Gastroesophageal sphincter (tissue), 3 donors: ENCODE measurements at regions not wholly inside any gene's neighbourhood (a gene's known extent, or its start where the extent isn't known, plus 50 kb on each side); places are given as distances from the start of the nearest gene placed in this dataset.

Experiments
- POLR2A ChIP-seq, 2 donors: fragments of 450-650 bp; IDR thresholded peaks; one replicate each; pipeline ENCODE4 v1.6.1; 2017; ENCODE audit warnings: antibody characterized with exemption in 2 of 2, mild to moderate bottlenecking in 2 of 2, moderate library complexity in 1 of 2
- TF ChIP-seq, protein P1 (sequence below), 4 experiments: fragments of 200-600 bp in 2 of 4; fragments of 450-650 bp in 2 of 4; sonication (generic) in 1 of 4; IDR thresholded peaks; one replicate each; pipeline ENCODE4 v1.5.1; 2017 to 2019; ENCODE audit warnings: antibody characterized with exemption in 4 of 4, mild to moderate bottlenecking in 2 of 4, moderate library complexity in 2 of 4

DNA sequence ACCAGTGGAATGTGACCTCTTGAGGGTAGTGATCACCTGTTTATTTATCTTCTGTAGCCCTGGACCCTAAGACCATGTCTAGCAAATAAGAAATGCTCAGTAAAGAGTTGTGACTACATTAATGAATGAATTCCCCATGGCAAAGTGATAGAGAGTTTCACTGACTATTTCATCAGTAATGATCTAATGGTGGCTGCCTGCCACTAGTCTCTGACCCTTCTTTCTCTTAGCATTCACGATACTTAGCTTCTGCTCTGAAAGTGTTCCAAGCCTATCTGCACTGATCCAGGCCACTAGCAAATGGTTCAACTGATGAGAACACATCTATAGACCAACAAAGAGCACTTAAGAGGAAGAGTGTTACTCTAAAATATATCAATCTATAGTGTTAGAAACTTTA lies 50.0 kb upstream of the RASGEF1B start:
- TF ChIP-seq, protein P1, sequence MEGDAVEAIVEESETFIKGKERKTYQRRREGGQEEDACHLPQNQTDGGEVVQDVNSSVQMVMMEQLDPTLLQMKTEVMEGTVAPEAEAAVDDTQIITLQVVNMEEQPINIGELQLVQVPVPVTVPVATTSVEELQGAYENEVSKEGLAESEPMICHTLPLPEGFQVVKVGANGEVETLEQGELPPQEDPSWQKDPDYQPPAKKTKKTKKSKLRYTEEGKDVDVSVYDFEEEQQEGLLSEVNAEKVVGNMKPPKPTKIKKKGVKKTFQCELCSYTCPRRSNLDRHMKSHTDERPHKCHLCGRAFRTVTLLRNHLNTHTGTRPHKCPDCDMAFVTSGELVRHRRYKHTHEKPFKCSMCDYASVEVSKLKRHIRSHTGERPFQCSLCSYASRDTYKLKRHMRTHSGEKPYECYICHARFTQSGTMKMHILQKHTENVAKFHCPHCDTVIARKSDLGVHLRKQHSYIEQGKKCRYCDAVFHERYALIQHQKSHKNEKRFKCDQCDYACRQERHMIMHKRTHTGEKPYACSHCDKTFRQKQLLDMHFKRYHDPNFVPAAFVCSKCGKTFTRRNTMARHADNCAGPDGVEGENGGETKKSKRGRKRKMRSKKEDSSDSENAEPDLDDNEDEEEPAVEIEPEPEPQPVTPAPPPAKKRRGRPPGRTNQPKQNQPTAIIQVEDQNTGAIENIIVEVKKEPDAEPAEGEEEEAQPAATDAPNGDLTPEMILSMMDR (IDR thresholded peaks at IDR 0.05) = no peak
- no peak for TF ChIP-seq POLR2A (IDR thresholded peaks at IDR 0.05)
